ENCODE measurements at regions not wholly inside any gene's neighbourhood (a gene's known extent, or its start where the extent isn't known, plus 50 kb on each side); places are given as distances from the start of the nearest gene placed in this dataset.

- H3K27ac ChIP-seq = peak overlapping the region; percentile 90
Measured at GRCh38 chr12:46494424-46494823, 121.9 kb upstream of the SLC38A2 start.

GRCh38 chr12:46493834-46494181 is 121.2 kb upstream of the SLC38A2 start:
- peak overlapping the region; percentile 90 for H3K27ac ChIP-seq
- no peak for TF ChIP-seq CTCF (IDR thresholded peaks at IDR 0.05)

More at GRCh38 chr12:46494424-46494823, 121.9 kb upstream of the SLC38A2 start:
- no peak for TF ChIP-seq ZFX (IDR thresholded peaks at IDR 0.05; ENCODE audit: borderline replicate concordance)
- TF ChIP-seq CTCF (IDR thresholded peaks at IDR 0.05) = no peak

- peak overlapping the region; percentile 90 for H3K27ac ChIP-seq
- TF ChIP-seq CTCF (IDR thresholded peaks at IDR 0.05) = no peak
- no peak for TF ChIP-seq ZFX (IDR thresholded peaks at IDR 0.05; ENCODE audit: borderline replicate concordance)
Measured at GRCh38 chr12:46493150-46493833, 120.7 kb upstream of the SLC38A2 start.

GRCh38 chr12:46492471-46493085 is 120.0 kb upstream of the SLC38A2 start:
- H3K27ac ChIP-seq = peak overlapping the region; percentile 90
- TF ChIP-seq CTCF (IDR thresholded peaks at IDR 0.05) (no peak), ZFX (IDR thresholded peaks at IDR 0.05; ENCODE audit: borderline replicate concordance) (no peak)

- TF ChIP-seq ZFX (IDR thresholded peaks at IDR 0.05; ENCODE audit: borderline replicate concordance) (no peak), CTCF (IDR thresholded peaks at IDR 0.05) (no peak)
- H3K27ac ChIP-seq = peak overlapping the region; percentile 90
Measured at GRCh38 chr12:46491548-46491947, 119.0 kb upstream of the SLC38A2 start.

- H3K27ac ChIP-seq = no peak overlapping the region
- TF ChIP-seq ZFX (IDR thresholded peaks at IDR 0.05; ENCODE audit: borderline replicate concordance) (no peak), CTCF (IDR thresholded peaks at IDR 0.05) (no peak)
Measured at GRCh38 chr12:46490635-46491034, 118.1 kb upstream of the SLC38A2 start.

- no peak for TF ChIP-seq ZFX (IDR thresholded peaks at IDR 0.05; ENCODE audit: borderline replicate concordance)
- no peak for TF ChIP-seq CTCF (IDR thresholded peaks at IDR 0.05)
- no peak overlapping the region for H3K27ac ChIP-seq
Measured at GRCh38 chr12:46489951-46490388, 117.4 kb upstream of the SLC38A2 start.
